Caco-2 (cell line): ENCODE measurements at regions not wholly inside any gene's neighbourhood (a gene's known extent, or its start where the extent isn't known, plus 50 kb on each side); places are given as distances from the start of the nearest gene placed in this dataset.

Experiments
- BruUV-seq: library from RNA; stranded (reverse); fragments of 400-500 nt; replicated peaks from 2 replicates; lab custom pipeline; 2021; lab: Mats Ljungman, UMichigan
- CTCF ChIA-PET: fragments of 300-600 bp; sonication (Branson Sonifier 250); formaldehyde crosslinking; loops from one replicate; lab custom pipeline; 2022; ENCODE audit warnings: antibody characterized with exemption; lab: Charles Lee
- POLR2A ChIA-PET: fragments of 300-600 bp; sonication (Branson Sonifier 250); formaldehyde crosslinking; loops from one replicate; lab custom pipeline; 2022; ENCODE audit warnings: antibody characterized with exemption; lab: Charles Lee
- DNase-seq, 2 experiments: peaks; one replicate each; pipeline versions ENCODE4 v3.0.0 to v3.0.0-alpha.2; 2020 to 2022
- H3K27me3 ChIP-seq: replicated peaks from 2 replicates; pipeline ENCODE4 v1.6.0; 2011; ENCODE audit warnings: low read length; ENCODE audit not compliant: control insufficient read depth, insufficient read depth
- H3K36me3 ChIP-seq: 2 replicates; pipeline ENCODE4 v1.5.1; 2011; ENCODE audit warnings: low read length; ENCODE audit not compliant: control insufficient read depth, insufficient read depth
- H3K4me1 ChIP-seq: fragments of 250-450 bp; sonication (Bioruptor Pico); 2 replicates; pipeline ENCODE4 v1.5.1; 2020; ENCODE audit warnings: mild to moderate bottlenecking
- H3K4me3 ChIP-seq: 2 replicates; pipeline ENCODE4 v1.5.1; 2011; ENCODE audit warnings: low read depth, mild to moderate bottlenecking, control low read depth, low read length
- H3K9me3 ChIP-seq: fragments of 250-450 bp; sonication (Bioruptor Pico); 2 replicates; pipeline ENCODE4 v1.5.1; 2020; ENCODE audit warnings: mild to moderate bottlenecking, moderate library complexity
- H3K27ac Mint-ChIP-seq: one replicate; pipeline ENCODE4 v1.8.0; 2022; ENCODE audit warnings: mixed read lengths; ENCODE audit not compliant: unreplicated experiment
- H3K27me3 Mint-ChIP-seq: one replicate; pipeline ENCODE4 v1.8.0; 2022; ENCODE audit warnings: mixed read lengths; ENCODE audit not compliant: insufficient read depth, unreplicated experiment
- H3K36me3 Mint-ChIP-seq: one replicate; pipeline ENCODE4 v1.8.0; 2022; ENCODE audit warnings: mild to moderate bottlenecking, mixed read lengths; ENCODE audit not compliant: insufficient read depth, unreplicated experiment
- H3K4me1 Mint-ChIP-seq: one replicate; pipeline ENCODE4 v1.8.0; 2022; ENCODE audit warnings: low read depth, mixed read lengths; ENCODE audit not compliant: unreplicated experiment
- H3K4me3 Mint-ChIP-seq: one replicate; pipeline ENCODE4 v1.8.0; 2022; ENCODE audit warnings: mild to moderate bottlenecking, moderate library complexity, mixed read lengths; ENCODE audit not compliant: unreplicated experiment
- H3K9me3 Mint-ChIP-seq: one replicate; pipeline ENCODE4 v1.8.0; 2022; ENCODE audit warnings: mixed read lengths; ENCODE audit not compliant: unreplicated experiment
- intact Hi-C: fragments of 100-400 bp; cut with micrococcal nuclease; formaldehyde crosslinking; loops from one replicate; pipeline ENCODE4 v1.10.0; 2022; ENCODE audit not compliant: unreplicated experiment
- TF ChIP-seq, protein P1 (sequence below), 2 experiments: fragments of 200-600 bp in 1 of 2; IDR thresholded peaks; 1 replicate in 1 of 2; 2 replicates in 1 of 2; pipeline versions ENCODE4 v1.5.1 to v1.8.0; 2011 to 2022; ENCODE audit warnings: antibody characterized with exemption in 1 of 2, control low read depth in 1 of 2, inconsistent platforms in 1 of 2, low read depth in 1 of 2, low read length in 1 of 2, mild to moderate bottlenecking in 1 of 2, moderate library complexity in 1 of 2; ENCODE audit not compliant: insufficient read depth in 1 of 2, severe bottlenecking in 1 of 2, unreplicated experiment in 1 of 2

DNA sequence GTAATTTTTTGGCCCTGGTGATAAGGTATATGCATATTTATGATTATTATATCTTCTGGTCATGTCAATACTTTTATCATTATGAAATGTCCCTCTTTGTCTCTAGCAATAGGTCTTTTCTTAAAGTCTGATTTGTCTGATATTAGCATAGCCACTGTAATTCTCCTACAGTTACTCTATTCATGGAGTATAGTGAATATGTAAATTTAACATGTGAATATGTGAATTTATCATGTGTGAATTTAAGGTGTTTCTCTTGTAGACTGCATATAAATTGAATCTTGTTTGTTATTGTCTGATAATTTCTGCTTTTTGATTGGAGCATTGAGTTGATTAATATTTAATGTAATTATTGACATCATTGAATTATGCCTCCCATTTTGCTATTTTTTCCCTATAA, 259.4 kb downstream of the HRH4 start:
- DNase-seq = no peak
- TF ChIP-seq, protein P1, sequence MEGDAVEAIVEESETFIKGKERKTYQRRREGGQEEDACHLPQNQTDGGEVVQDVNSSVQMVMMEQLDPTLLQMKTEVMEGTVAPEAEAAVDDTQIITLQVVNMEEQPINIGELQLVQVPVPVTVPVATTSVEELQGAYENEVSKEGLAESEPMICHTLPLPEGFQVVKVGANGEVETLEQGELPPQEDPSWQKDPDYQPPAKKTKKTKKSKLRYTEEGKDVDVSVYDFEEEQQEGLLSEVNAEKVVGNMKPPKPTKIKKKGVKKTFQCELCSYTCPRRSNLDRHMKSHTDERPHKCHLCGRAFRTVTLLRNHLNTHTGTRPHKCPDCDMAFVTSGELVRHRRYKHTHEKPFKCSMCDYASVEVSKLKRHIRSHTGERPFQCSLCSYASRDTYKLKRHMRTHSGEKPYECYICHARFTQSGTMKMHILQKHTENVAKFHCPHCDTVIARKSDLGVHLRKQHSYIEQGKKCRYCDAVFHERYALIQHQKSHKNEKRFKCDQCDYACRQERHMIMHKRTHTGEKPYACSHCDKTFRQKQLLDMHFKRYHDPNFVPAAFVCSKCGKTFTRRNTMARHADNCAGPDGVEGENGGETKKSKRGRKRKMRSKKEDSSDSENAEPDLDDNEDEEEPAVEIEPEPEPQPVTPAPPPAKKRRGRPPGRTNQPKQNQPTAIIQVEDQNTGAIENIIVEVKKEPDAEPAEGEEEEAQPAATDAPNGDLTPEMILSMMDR (IDR thresholded peaks at IDR 0.05; ENCODE audit: insufficient read depth in 1 of 2, low read depth in 1 of 2, low read length in 1 of 2, severe bottlenecking in 1 of 2, unreplicated experiment in 1 of 2) = no peak
- CTCF ChIA-PET = no interaction called here
- Mint-ChIP-seq H3K27me3 (peaks cover 9% of the 10 kb centered on the region), H3K36me3 (no peaks in the 10 kb centered on the region), H3K9me3 (no peaks in the 10 kb centered on the region), H3K4me3 (no peak overlapping the region), H3K27ac (no peak overlapping the region), H3K4me1 (no peaks in the 10 kb centered on the region)
- H3K4me3 ChIP-seq = no peak overlapping the region
- no peaks in the 10 kb centered on the region for H3K4me1 ChIP-seq
- POLR2A ChIA-PET = no interaction called here
- BruUV-seq = no TSS peak
- no peaks in the 10 kb centered on the region for H3K36me3 ChIP-seq
- intact Hi-C loops = no loop called here
- H3K9me3 ChIP-seq = no peaks in the 10 kb centered on the region
- H3K27me3 ChIP-seq = no peaks in the 10 kb centered on the region

DNA sequence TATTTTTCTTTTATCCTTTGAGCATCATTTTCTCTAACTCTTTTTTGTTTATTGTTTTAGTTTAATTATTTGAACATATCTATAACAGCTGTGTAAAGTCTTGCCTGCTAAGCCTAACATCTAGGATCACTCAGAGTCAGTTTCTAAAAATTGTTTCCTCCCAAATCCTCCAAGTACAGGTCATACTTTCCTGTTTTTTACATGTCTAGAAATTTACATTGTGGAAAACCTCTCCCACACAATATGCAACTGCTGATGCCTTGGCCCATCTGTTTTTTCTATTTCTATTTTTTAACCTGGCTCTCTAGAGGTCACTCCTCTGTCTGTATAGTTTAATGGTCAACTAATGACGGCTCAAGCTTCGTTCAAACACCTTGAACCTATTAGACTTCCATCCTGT, 261.0 kb downstream of the HRH4 start:
- Histone ChIP-seq H3K4me1 (no peaks in the 10 kb centered on the region), H3K9me3 (no peaks in the 10 kb centered on the region), H3K4me3 (no peak overlapping the region), H3K36me3 (no peaks in the 10 kb centered on the region), H3K27me3 (no peaks in the 10 kb centered on the region)
- ChIA-PET POLR2A (no interaction called here), CTCF (no interaction called here)
- no TSS peak for BruUV-seq
- intact Hi-C loops = no loop called here
- DNase-seq = no peak
- H3K27ac Mint-ChIP-seq = no peak overlapping the region
- no peaks in the 10 kb centered on the region for H3K36me3 Mint-ChIP-seq
- no peak overlapping the region for H3K4me3 Mint-ChIP-seq
- H3K4me1 Mint-ChIP-seq = no peaks in the 10 kb centered on the region
- H3K9me3 Mint-ChIP-seq = no peaks in the 10 kb centered on the region
- H3K27me3 Mint-ChIP-seq = peaks cover 9% of the 10 kb centered on the region
- TF ChIP-seq, protein P1 (IDR thresholded peaks at IDR 0.05; ENCODE audit: insufficient read depth in 1 of 2, low read depth in 1 of 2, low read length in 1 of 2, severe bottlenecking in 1 of 2, unreplicated experiment in 1 of 2) = no peak

DNA sequence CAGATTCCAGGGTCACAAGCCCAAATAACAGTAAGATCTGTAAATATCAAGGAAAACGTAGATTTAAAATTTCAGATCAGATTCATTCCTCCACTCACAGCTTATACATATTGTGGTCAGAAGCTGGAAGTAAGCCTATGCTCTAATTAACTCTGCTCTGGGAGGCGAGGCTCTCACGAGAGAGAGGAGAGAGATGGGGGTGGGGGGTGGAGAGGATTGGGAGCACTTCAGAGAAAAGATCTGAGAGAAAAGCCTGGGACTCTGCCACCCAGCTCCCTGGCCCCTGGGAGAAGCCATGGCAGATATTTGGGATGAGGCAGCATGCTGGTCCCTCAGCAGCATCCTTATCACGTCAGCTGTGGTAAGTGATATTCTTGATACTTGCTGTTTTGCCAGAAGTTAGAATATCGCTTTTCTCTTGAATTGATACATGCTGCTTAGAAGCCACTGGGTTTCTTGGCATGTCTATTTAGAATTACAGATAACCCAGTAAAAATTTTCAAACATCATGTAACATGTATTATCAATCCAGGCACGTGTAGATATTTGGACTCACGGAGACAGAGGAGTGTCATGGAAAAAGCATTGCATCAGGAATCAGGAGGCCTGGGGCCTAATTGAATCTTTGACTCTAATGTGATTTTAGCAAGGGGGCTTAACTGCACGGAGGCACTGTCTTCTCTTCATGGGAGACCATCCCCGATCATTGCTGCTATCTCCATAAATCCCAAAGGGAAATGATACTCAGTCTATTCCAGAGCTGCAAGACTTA, 265.4 kb downstream of the HRH4 start:
- CTCF ChIA-PET = interaction anchor here (1.0 to 1.2 kb wide), 4 partner anchors 180 to 238 kb away, joined by 4 to 8 read pairs (median 6); no protein-coding TSS in a partner anchor
- POLR2A ChIA-PET = no interaction called here
- BruUV-seq = no TSS peak
- no peaks in the 10 kb centered on the region for H3K36me3 Mint-ChIP-seq
- intact Hi-C loops = loop anchor here (1.0 to 2.0 kb wide), 2 partner anchors 126 to 239 kb away; no protein-coding TSS in a partner anchor
- TF ChIP-seq, protein P1 (IDR thresholded peaks at IDR 0.05; ENCODE audit: insufficient read depth in 1 of 2, low read depth in 1 of 2, low read length in 1 of 2, severe bottlenecking in 1 of 2, unreplicated experiment in 1 of 2) = no peak
- H3K27me3 ChIP-seq = no peaks in the 10 kb centered on the region
- DNase-seq = no peak
- H3K9me3 ChIP-seq = no peaks in the 10 kb centered on the region
- no peaks in the 10 kb centered on the region for H3K36me3 ChIP-seq
- H3K4me1 Mint-ChIP-seq = peaks cover 6% of the 10 kb centered on the region
- H3K9me3 Mint-ChIP-seq = no peaks in the 10 kb centered on the region
- H3K4me1 ChIP-seq = no peaks in the 10 kb centered on the region
- no peak overlapping the region for H3K4me3 Mint-ChIP-seq
- H3K27ac Mint-ChIP-seq = no peak overlapping the region
- H3K27me3 Mint-ChIP-seq = peaks cover 10% of the 10 kb centered on the region
- no peak overlapping the region for H3K4me3 ChIP-seq
